HepG2 (cell line): ENCODE measurements at regions not wholly inside any gene's neighbourhood (a gene's known extent, or its start where the extent isn't known, plus 50 kb on each side); places are given as distances from the start of the nearest gene placed in this dataset.

ENCODE experiments used
- ATAC-seq: fragments of 200-7000 bp; cut with Tn5 transposase; 3 replicates; pipeline ENCODE4 v1.9.1; 2020; ENCODE audit warnings: mild to moderate bottlenecking, moderate library complexity
- BruUV-seq: library from RNA; stranded (reverse); fragments of 400-500 nt; replicated peaks from 2 replicates; lab custom pipeline; 2021; lab: Mats Ljungman, UMichigan
- CTCF ChIA-PET: fragments of 300-600 bp; formaldehyde crosslinking; extraction: SDS; loops from one replicate; lab custom pipeline; 2021; ENCODE audit warnings: low total read pairs, inconsistent platforms, low intra/inter-chr PET ratio; lab: Yijun Ruan, JAX
- POLR2A ChIA-PET: fragments of 350-600 bp; sonication (Branson Sonifier 250); formaldehyde crosslinking; loops from one replicate; lab custom pipeline; 2020; ENCODE audit warnings: antibody characterized with exemption, inconsistent platforms; lab: Yijun Ruan, JAX
- DNase-seq: peaks from one replicate; pipeline ENCODE4 v3.0.0-alpha.2; 2015; ENCODE audit warnings: low spot score
- FAIRE-seq: peaks from 3 replicates; lab custom pipeline; 2011; peaks lifted over from hg19 to GRCh38; lab: Jason Lieb, UNC
- H2AFZ ChIP-seq: one replicate; pipeline ENCODE4 v1.6.1; 2011; ENCODE audit warnings: low read length, inconsistent platforms
- H3K27ac ChIP-seq: fragments of 300-600 bp; 3 replicates; pipeline ENCODE4 v1.8.0; 2011; ENCODE audit warnings: mixed run types, mild to moderate bottlenecking, mixed read lengths, low read length, inconsistent platforms; ENCODE audit not compliant: insufficient read depth; ENCODE audit errors: extremely low read length
- H3K27me3 ChIP-seq, 2 experiments: fragments of 200-600 bp in 1 of 2; 2 replicates in 1 of 2; 3 replicates in 1 of 2; pipeline versions ENCODE4 v1.6.0 to v1.8.0; 2011; ENCODE audit warnings: low read length in 2 of 2, mild to moderate bottlenecking in 2 of 2, moderate library complexity in 2 of 2, inconsistent platforms in 1 of 2; ENCODE audit not compliant: insufficient read depth in 2 of 2, control insufficient read depth in 1 of 2
- H3K36me3 ChIP-seq, 2 experiments: fragments of 200-600 bp in 1 of 2; replicated peaks in 1 of 2; 2 replicates in 1 of 2; 3 replicates in 1 of 2; pipeline versions ENCODE4 v1.5.1 to v1.8.0; 2011; ENCODE audit warnings: low read length in 2 of 2, inconsistent platforms in 1 of 2; ENCODE audit not compliant: insufficient read depth in 2 of 2, control insufficient read depth in 1 of 2
- H3K4me1 ChIP-seq: 2 replicates; pipeline ENCODE4 v1.5.1; 2012; ENCODE audit warnings: low read length, inconsistent platforms; ENCODE audit not compliant: insufficient read depth
- H3K4me2 ChIP-seq: 2 replicates; pipeline ENCODE4 v1.6.0; 2011; ENCODE audit warnings: low read depth, low read length, inconsistent platforms
- H3K4me3 ChIP-seq, 3 experiments: fragments of 200-600 bp in 1 of 3; sonication (generic), shearing (Covaris generic) in 1 of 3; replicated peaks in 1 of 3; 2 replicates each; pipeline ENCODE4 v1.5.1; 2011 to 2016; ENCODE audit warnings: low read length in 3 of 3, inconsistent platforms in 2 of 3, low read depth in 2 of 3, mild to moderate bottlenecking in 2 of 3, control low read depth in 1 of 3, mixed read lengths in 1 of 3; ENCODE audit not compliant: insufficient read depth in 1 of 3
- H3K79me2 ChIP-seq: one replicate; pipeline ENCODE4 v1.6.1; 2011; ENCODE audit warnings: low read length, inconsistent platforms; ENCODE audit not compliant: insufficient read depth
- H3K9ac ChIP-seq: 2 replicates; pipeline ENCODE4 v1.6.0; 2011; ENCODE audit warnings: mild to moderate bottlenecking, low read depth, low read length, inconsistent platforms; ENCODE audit not compliant: insufficient read depth
- H3K9me3 ChIP-seq: 2 replicates; pipeline ENCODE4 v1.5.1; 2012; ENCODE audit warnings: mild to moderate bottlenecking, low read length
- H4K20me1 ChIP-seq: 2 replicates; pipeline ENCODE4 v1.6.0; 2011; ENCODE audit warnings: inconsistent platforms, mild to moderate bottlenecking, low read length, moderate library complexity; ENCODE audit not compliant: insufficient read depth
- CBX2 ChIP-seq, 2 experiments: fragments of 200-600 bp in 1 of 2; sonication (generic); formaldehyde crosslinking in 1 of 2; IDR thresholded peaks; 2 replicates each; pipeline versions ENCODE4 v1.7.0 to v1.8.1; 2018 to 2022; ENCODE audit warnings: low read depth in 2 of 2, low read length in 1 of 2, mild to moderate bottlenecking in 1 of 2, missing genetic modification reagents in 1 of 2
- KLF6 ChIP-seq: IDR thresholded peaks from 2 replicates; pipeline ENCODE4 v1.8.0; 2016; ENCODE audit warnings: missing biosample characterization, missing genetic modification reagents
- NFE2 ChIP-seq: sonication (generic); formaldehyde crosslinking; IDR thresholded peaks from 2 replicates; pipeline ENCODE4 v1.4.0; 2020; ENCODE audit warnings: missing genetic modification reagents
- REST ChIP-seq, 2 experiments: IDR thresholded peaks; 2 replicates each; pipeline ENCODE4 v1.6.1; 2011 to 2012; ENCODE audit warnings: low read length in 2 of 2, borderline replicate concordance in 1 of 2, low read depth in 1 of 2, mild to moderate bottlenecking in 1 of 2, moderate library complexity in 1 of 2
- SAFB2 ChIP-seq: sonication (generic); formaldehyde crosslinking; IDR thresholded peaks from 2 replicates; pipeline ENCODE4 v1.5.1; 2020; ENCODE audit warnings: missing genetic modification reagents, low read depth, mild to moderate bottlenecking, borderline replicate concordance
- STAG1 ChIP-seq: sonication (generic); formaldehyde crosslinking; IDR thresholded peaks from 2 replicates; pipeline ENCODE4 v1.4.0; 2020; ENCODE audit warnings: missing genetic modification reagents
- ZBTB8A ChIP-seq: sonication (generic); formaldehyde crosslinking; IDR thresholded peaks from 2 replicates; pipeline ENCODE4 v1.4.0; 2020; ENCODE audit warnings: mild to moderate bottlenecking, low read depth, missing genetic modification reagents, borderline replicate concordance
- ZKSCAN1 ChIP-seq: fragments of 150-350 bp; IDR thresholded peaks from 2 replicates; pipeline ENCODE4 v1.6.1; 2014; ENCODE audit warnings: low read length
- ZNF570 ChIP-seq: sonication (generic); formaldehyde crosslinking; IDR thresholded peaks from 2 replicates; pipeline ENCODE4 v1.4.0; 2020; ENCODE audit warnings: mild to moderate bottlenecking, missing genetic modification reagents, borderline replicate concordance
- WGBS: methylation state at CpG from one replicate; pipeline ENCODE4 v1.1.6; 2017; ENCODE audit warnings: low lambda C conversion rate; 5-methylcytosine and 5-hydroxymethylcytosine counted together
- in situ Hi-C: cut with HindIII; loops from 2 replicates; pipeline ENCODE4 v1.10.0; 2017; ENCODE audit warnings: low pct_unique_long_range_greater_than_20kb; ENCODE audit not compliant: extremely low pct_ligation_motif_present
- intact Hi-C: fragments of 100-400 bp; cut with micrococcal nuclease; formaldehyde crosslinking; loops from one replicate; pipeline ENCODE4 v1.10.0; 2022; ENCODE audit not compliant: unreplicated experiment
- TF ChIP-seq, protein P1 (sequence below): IDR thresholded peaks from 2 replicates; pipeline ENCODE4 v1.6.1; 2016; ENCODE audit warnings: missing compliant biosample characterization, missing genetic modification reagents, borderline replicate concordance
- TF ChIP-seq, protein P2 (sequence below): sonication (generic); formaldehyde crosslinking; IDR thresholded peaks from 2 replicates; pipeline ENCODE4 v1.4.0; 2020; ENCODE audit warnings: missing genetic modification reagents; ENCODE audit errors: not compliant biosample characterization

GRCh38 chr6:97717086-97717485, 434.1 kb upstream of the MMS22L start:
- DNase-seq (no peak), FAIRE-seq (no peak), ATAC-seq (no peak)
- Histone ChIP-seq H3K4me2 (no peak overlapping the region), H4K20me1 (no peaks in the 10 kb centered on the region), H2AFZ (no peak overlapping the region), H3K9me3 (no peaks in the 10 kb centered on the region), H3K9ac (no peak overlapping the region), H3K27me3 (no peaks in the 10 kb centered on the region), H3K36me3 (no peaks in the 10 kb centered on the region), H3K79me2 (no peaks in the 10 kb centered on the region), H3K4me3 (no peak overlapping the region), H3K4me1 (no peaks in the 10 kb centered on the region), H3K27ac (no peak overlapping the region)
- intact Hi-C loops (no loop called here), in situ Hi-C loops (loop anchor here (25.0 kb wide), 1 partner anchor 1120 kb away; the partner anchor contains the start of gene POU3F2)
- TF ChIP-seq, protein P1, sequence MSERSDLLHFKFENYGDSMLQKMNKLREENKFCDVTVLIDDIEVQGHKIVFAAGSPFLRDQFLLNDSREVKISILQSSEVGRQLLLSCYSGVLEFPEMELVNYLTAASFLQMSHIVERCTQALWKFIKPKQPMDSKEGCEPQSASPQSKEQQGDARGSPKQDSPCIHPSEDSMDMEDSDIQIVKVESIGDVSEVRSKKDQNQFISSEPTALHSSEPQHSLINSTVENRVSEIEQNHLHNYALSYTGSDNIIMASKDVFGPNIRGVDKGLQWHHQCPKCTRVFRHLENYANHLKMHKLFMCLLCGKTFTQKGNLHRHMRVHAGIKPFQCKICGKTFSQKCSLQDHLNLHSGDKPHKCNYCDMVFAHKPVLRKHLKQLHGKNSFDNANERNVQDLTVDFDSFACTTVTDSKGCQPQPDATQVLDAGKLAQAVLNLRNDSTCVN (CRISPR knock-in tag) = no peak
- TF ChIP-seq ZKSCAN1 (no peak), NFE2 (CRISPR knock-in tag) (no peak), ZNF570 (CRISPR knock-in tag) (no peak), REST (IDR thresholded peaks at IDR 0.05; ENCODE audit: borderline replicate concordance in 1 of 2, low read depth in 1 of 2, low read length in 2 of 2) (no peak), CBX2 (IDR thresholded peaks at IDR 0.05; ENCODE audit: low read depth, low read length) (no peak), CBX2 (CRISPR knock-in tag; IDR thresholded peaks at IDR 0.05; ENCODE audit: low read depth) (no peak), KLF6 (no peak), STAG1 (CRISPR knock-in tag) (no peak), SAFB2 (no peak), ZBTB8A (CRISPR knock-in tag) (no peak)
- TF ChIP-seq, protein P2, sequence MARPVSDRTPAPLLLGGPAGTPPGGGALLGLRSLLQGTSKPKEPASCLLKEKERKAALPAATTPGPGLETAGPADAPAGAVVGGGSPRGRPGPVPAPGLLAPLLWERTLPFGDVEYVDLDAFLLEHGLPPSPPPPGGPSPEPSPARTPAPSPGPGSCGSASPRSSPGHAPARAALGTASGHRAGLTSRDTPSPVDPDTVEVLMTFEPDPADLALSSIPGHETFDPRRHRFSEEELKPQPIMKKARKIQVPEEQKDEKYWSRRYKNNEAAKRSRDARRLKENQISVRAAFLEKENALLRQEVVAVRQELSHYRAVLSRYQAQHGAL (CRISPR knock-in tag) = no peak
- ChIA-PET POLR2A (no interaction called here), CTCF (no interaction called here)
- BruUV-seq = no TSS peak
- WGBS = 0% methylated on average over 2 of the region's 3 CpGs
